GM18519 (cell line): ENCODE measurements at regions not wholly inside any gene's neighbourhood (a gene's known extent, or its start where the extent isn't known, plus 50 kb on each side); places are given as distances from the start of the nearest gene placed in this dataset.

Source experiments
- ATAC-seq: cut with Tn5 transposase; IDR thresholded peaks from one replicate; pipeline ENCODE4 v1.9.1; 2021; ENCODE audit warnings: mild to moderate bottlenecking, moderate library complexity; ENCODE audit not compliant: unreplicated experiment, low FRiP score

- no peak for ATAC-seq
Observed at GRCh38 chr9:88809355-88810161, 181.7 kb upstream of the S1PR3 start.

DNA sequence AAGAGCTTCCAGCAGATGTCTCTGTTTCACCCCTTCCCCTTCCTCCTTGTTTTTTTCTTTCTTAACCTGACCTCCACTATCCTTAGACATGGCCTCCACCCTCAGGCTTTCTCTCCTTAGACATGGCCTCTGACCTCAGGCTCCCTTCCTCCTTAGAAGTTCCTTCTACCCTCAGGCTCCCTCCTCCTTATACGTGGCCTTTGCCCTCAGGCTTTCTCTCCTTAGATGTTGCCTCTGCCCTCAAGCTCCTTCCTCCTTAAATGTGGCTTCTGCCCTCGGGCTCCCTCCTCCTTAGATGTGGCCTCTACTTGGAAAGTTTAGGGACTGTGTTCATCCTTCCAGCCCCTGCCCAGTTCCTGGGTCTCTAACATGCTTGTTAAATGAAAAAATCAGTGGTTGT, 180.4 kb upstream of the S1PR3 start:
- no peak for ATAC-seq

DNA sequence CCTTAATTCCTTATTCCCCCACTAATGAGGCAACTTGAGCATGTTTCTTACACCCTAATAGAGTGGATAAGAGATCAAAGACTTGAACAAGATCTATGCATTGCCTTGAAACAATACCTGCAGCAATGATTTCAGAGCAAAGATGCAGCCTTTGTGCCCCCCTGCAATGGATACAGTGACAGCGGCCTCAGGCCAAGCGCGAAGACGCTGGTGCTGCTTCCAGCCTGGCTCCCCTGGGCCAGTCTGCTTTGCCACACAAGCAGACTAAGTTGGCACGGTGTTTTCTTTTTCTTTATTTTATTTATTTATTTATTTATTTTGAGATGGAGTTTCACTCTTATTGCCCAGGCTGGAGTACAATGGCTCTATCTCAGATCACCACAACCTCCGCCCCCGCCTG, 179.8 kb upstream of the S1PR3 start:
- ATAC-seq, result no peak

- ATAC-seq, result no peak
Observed at GRCh38 chr9:88812938-88813637, 178.2 kb upstream of the S1PR3 start.

DNA sequence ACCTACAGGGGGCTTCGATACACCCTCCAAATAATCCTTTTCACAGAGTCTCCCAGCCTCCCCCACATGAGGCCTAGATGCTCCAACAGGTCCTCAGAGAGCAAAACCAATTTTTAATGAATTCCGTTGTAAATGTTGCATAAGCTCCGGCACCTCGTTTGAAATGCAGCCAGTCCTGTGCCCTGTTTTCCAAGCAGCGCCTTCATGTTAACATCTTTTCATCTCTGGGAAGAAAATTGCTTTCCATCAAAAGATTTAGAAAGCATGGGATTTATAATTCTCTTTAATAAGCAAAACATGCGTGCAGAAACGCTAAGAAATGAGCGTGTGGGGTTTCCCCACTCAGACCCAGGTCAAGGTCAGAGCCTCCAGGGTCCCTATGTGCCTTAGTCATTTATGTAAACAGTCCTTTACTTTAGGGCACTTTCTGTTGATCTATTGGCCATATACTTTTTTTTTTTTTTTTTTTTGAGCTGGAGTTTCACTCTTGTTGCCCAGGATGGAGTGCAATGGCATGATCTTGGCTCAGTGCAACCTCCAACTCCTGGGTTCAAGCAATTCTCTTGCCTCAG, 177.5 kb upstream of the S1PR3 start:
- ATAC-seq, result no peak

- no peak for ATAC-seq
Observed at GRCh38 chr9:88814577-88814976, 176.7 kb upstream of the S1PR3 start.

- ATAC-seq, result no peak
Observed at GRCh38 chr9:88816141-88816540, 175.1 kb upstream of the S1PR3 start.

DNA sequence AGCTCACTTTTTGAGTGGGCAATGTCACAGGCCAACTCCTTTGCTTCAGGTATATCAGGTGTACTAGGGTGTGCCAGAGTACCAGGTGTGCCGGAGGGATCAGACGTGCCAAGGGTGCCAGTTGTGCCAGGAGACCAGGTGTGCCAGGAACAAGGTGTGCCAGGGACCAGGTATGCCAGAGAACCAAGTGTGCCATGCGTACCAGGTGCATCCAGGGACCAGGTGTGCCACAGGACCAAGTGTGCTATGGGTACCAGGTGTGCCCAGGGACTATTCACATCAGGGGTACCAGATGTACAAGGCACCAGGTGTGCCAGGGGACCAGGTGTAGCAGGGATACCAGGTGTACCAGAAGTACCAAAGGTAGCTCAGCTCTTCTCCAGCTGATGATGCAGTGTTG, 174.7 kb upstream of the S1PR3 start:
- no peak for ATAC-seq

GRCh38 chr9:88817628-88818027, 173.6 kb upstream of the S1PR3 start:
- no peak for ATAC-seq

GRCh38 chr9:88818495-88819201, 172.6 kb upstream of the S1PR3 start:
- ATAC-seq, result no peak

GRCh38 chr9:88819476-88819875, 171.8 kb upstream of the S1PR3 start:
- no peak for ATAC-seq

- ATAC-seq, result no peak
Observed at GRCh38 chr9:88820055-88820454, 171.2 kb upstream of the S1PR3 start.

DNA sequence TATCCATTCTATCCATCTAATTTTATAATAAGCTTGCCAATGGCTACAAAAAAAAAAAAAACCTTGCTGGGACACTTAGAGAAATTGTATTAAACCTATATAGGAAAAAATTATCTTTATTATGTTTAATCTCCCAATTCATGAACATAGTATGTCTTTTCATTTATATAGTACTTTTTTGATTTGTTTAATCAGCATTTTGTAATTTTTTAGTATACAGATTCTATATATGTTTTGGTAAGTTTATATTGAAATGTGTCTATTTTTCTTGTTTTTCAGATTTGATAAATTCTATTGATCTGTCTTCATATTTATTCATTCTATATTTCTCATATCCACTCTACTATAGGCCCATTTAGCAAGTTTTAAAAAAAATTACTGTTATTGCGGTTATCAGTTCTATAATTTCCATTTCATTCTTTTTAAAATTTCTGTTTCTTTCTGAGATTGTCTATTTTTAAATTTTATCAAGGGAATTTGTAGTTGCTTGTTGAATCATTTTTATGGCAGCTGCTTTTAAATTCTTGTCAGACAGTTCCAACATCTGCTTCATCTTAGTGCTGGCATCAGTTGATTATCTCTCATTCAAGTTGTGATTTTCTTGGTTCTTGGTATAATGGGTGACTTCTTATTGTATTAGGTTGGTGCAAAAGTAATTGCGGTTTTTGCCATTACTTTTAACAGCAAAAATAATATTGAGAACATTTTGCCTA, 170.1 kb upstream of the S1PR3 start:
- no peak for ATAC-seq

DNA sequence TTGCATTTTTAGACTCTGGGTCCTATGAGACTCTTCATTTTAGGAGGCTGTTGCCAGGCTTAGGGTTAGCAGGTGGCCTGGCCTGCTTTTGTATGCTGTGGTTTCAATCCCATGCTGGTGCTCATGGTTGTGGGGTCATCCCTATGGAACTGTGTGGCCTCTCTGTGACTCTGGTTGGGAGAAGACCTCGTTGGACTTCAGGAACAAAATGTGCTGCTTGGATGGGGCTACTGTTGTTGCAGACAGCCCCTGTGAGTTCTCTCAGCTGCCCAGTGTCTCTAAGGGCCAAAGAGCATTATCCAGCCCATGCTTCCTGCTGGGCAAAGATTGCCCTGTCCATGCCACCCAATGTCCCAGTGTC, 169.5 kb upstream of the S1PR3 start:
- no peak for ATAC-seq

GRCh38 chr9:88824711-88825110, 166.6 kb upstream of the S1PR3 start:
- ATAC-seq, result no peak

DNA sequence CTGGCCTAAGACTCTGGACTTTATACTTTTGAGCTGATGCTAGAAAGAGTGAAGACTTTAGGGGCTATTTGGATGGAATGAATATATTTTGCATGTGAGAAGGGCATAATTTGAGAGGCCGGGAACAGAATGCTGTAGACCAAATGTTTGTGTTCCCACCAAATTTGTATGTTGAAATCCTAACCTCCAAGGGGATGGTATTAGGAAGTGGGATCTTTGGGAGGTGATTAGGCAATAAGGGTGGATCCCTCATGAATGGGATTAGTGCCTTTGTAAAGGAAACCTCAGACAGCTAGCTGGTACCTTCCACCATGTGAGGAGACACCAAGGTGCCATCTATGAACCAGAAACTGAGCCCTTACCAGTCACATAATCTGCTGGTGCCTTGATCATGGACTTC, 165.1 kb upstream of the S1PR3 start:
- ATAC-seq, result no peak

GRCh38 chr9:88826771-88827181, 164.5 kb upstream of the S1PR3 start:
- no peak for ATAC-seq

GRCh38 chr9:88828018-88828417, 163.2 kb upstream of the S1PR3 start:
- ATAC-seq, result no peak

DNA sequence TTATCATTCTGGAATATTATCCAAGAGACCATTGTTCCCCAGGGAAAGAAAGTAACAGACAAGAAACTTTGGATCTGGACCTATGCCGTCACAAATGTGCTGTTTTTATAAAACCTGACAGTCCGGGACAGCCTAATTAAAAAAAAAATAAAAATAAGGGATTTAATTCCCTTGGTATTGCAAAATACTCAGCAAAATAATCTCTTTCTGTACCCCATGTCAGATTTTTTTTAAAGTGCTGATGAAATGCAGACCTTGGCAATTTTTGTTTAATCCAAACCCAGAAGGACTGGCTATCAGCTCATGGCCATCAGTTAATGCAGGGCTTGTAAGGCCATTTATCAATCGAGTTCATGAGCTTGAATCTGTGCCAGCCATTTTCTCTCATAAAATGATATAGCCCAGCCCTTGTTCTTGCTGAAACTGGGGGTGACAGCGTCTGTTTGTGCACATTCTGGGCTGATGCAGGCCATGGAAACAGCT, 162.7 kb upstream of the S1PR3 start:
- ATAC-seq, result no peak

DNA sequence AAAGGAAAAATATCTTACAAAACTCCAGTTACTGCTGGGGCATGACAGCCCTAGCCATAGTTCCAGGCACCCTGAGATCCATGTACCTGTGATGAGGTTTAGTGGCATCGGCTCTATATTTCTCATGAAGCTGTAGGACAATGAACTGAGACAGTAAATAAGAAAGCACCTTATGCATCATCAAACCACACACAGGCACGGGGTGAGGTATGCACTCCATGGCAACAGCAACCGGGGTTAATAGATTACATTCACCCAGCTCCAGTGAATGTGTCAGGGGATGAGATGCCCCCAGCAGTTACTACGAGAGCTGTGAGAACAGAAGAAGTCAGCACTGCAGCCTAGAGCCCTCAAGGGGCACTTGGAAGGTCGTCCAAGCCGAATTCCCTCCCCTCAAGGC, 162.0 kb upstream of the S1PR3 start:
- ATAC-seq, result no peak
